Uterus (tissue), 2 donors: ENCODE measurements at regions not wholly inside any gene's neighbourhood (a gene's known extent, or its start where the extent isn't known, plus 50 kb on each side); places are given as distances from the start of the nearest gene placed in this dataset.

Experiments used
- POLR2A ChIP-seq, 2 donors: fragments of 450-650 bp; IDR thresholded peaks; one replicate each; pipeline ENCODE4 v1.6.1; 2016; ENCODE audit warnings: antibody characterized with exemption in 2 of 2, mild to moderate bottlenecking in 1 of 2, moderate library complexity in 1 of 2
- TF ChIP-seq, protein P1 (sequence below), 4 experiments: fragments of 200-600 bp in 2 of 4; fragments of 450-650 bp in 2 of 4; sonication (generic) in 2 of 4; IDR thresholded peaks; one replicate each; pipeline ENCODE4 v1.5.1; 2016 to 2019; ENCODE audit warnings: antibody characterized with exemption in 4 of 4, mild to moderate bottlenecking in 2 of 4, moderate library complexity in 1 of 4

DNA sequence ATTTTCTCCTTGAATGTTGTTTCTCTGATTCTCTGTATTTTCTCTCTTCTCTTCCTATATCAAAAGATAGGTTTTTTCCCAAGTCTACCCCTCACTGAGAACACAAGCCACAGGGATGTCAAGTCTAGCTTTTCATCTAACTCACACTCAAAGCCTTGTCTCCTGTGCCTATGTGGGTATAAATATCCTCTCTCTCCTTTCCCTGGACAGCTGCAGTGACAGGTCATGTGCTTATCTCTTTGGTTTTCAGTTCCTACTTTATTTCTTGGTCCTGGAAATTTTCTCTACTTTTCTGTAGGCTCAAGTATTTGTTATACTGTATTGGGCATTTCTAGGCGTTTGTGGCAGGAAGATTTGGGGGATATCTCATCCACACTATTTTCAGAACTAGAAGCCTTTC is 182.4 kb upstream of the MVB12B start:
- TF ChIP-seq, protein P1, sequence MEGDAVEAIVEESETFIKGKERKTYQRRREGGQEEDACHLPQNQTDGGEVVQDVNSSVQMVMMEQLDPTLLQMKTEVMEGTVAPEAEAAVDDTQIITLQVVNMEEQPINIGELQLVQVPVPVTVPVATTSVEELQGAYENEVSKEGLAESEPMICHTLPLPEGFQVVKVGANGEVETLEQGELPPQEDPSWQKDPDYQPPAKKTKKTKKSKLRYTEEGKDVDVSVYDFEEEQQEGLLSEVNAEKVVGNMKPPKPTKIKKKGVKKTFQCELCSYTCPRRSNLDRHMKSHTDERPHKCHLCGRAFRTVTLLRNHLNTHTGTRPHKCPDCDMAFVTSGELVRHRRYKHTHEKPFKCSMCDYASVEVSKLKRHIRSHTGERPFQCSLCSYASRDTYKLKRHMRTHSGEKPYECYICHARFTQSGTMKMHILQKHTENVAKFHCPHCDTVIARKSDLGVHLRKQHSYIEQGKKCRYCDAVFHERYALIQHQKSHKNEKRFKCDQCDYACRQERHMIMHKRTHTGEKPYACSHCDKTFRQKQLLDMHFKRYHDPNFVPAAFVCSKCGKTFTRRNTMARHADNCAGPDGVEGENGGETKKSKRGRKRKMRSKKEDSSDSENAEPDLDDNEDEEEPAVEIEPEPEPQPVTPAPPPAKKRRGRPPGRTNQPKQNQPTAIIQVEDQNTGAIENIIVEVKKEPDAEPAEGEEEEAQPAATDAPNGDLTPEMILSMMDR (IDR thresholded peaks at IDR 0.05): no peak
- no peak for TF ChIP-seq POLR2A (IDR thresholded peaks at IDR 0.05)
